Ovary (tissue), 3 donors: ENCODE measurements at regions not wholly inside any gene's neighbourhood (a gene's known extent, or its start where the extent isn't known, plus 50 kb on each side); places are given as distances from the start of the nearest gene placed in this dataset.

Experiments
- EP300 ChIP-seq: sonication (generic); formaldehyde crosslinking; IDR thresholded peaks from one replicate; pipeline ENCODE4 v1.6.1; 2017; ENCODE audit warnings: antibody characterized with exemption
- POLR2A ChIP-seq: fragments of 450-650 bp; IDR thresholded peaks from one replicate; pipeline ENCODE4 v1.6.1; 2017; ENCODE audit warnings: antibody characterized with exemption, mild to moderate bottlenecking, moderate library complexity
- TF ChIP-seq, protein P1 (sequence below), 3 donors: fragments of 450-650 bp in 2 of 3; fragments of 200-600 bp in 1 of 3; IDR thresholded peaks; one replicate each; pipeline versions ENCODE4 v1.5.1 to v1.8.0; 2016 to 2022; ENCODE audit warnings: antibody characterized with exemption in 3 of 3, mild to moderate bottlenecking in 1 of 3
- donor health status: DM: no; HTN: no; CAD: no.

DNA sequence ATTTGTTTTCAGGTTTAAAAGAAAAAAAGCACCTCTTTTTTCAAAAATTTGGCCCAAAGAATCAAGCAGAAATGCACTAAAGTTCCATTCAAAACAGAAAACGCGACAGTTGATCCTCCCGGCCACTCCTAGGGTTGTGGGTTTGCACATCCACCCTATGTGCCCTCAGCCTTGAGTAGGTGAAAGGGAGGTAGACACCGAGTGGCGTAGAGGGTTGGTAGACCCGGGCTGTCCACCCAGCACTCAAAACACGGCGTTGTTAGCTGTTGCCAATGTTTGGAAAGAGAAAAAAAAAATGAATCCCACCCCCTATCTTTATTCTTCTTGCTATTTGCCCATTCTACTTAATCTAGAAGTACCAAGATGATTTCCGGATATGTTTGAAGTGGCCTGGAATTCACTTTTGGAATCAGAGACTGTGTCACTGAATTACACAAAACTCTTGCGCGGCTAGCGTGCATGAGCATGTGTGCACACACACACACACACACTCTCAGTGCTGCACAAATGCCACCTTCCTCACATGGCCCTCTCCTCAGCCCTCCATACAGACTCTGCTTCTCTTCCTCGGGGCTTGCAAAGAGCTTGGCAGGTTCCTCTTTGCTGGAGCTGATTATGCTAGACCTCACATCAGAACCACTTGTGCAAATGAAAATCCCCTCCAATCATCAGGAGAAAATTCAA lies 110.2 kb upstream of the HAND1 start:
- TF ChIP-seq, protein P1, sequence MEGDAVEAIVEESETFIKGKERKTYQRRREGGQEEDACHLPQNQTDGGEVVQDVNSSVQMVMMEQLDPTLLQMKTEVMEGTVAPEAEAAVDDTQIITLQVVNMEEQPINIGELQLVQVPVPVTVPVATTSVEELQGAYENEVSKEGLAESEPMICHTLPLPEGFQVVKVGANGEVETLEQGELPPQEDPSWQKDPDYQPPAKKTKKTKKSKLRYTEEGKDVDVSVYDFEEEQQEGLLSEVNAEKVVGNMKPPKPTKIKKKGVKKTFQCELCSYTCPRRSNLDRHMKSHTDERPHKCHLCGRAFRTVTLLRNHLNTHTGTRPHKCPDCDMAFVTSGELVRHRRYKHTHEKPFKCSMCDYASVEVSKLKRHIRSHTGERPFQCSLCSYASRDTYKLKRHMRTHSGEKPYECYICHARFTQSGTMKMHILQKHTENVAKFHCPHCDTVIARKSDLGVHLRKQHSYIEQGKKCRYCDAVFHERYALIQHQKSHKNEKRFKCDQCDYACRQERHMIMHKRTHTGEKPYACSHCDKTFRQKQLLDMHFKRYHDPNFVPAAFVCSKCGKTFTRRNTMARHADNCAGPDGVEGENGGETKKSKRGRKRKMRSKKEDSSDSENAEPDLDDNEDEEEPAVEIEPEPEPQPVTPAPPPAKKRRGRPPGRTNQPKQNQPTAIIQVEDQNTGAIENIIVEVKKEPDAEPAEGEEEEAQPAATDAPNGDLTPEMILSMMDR (IDR thresholded peaks at IDR 0.05): no peak
- TF ChIP-seq POLR2A: no peak
- TF ChIP-seq EP300: no peak
